Neural cell (in vitro differentiated cells): ENCODE measurements at regions not wholly inside any gene's neighbourhood (a gene's known extent, or its start where the extent isn't known, plus 50 kb on each side); places are given as distances from the start of the nearest gene placed in this dataset.

Experiments used
- MXI1 ChIP-seq: fragments of 450-650 bp; conservative IDR thresholded peaks from 2 replicates; pipeline ENCODE4 v1.6.1; 2014; ENCODE audit warnings: antibody characterized with exemption, mild to moderate bottlenecking; ENCODE audit not compliant: poor library complexity, severe bottlenecking
- TF ChIP-seq, protein P1 (sequence below): fragments of 450-650 bp; IDR thresholded peaks from 2 replicates; pipeline ENCODE4 v1.5.1; 2014; ENCODE audit warnings: antibody characterized with exemption, mild to moderate bottlenecking, moderate library complexity; ENCODE audit not compliant: poor library complexity, severe bottlenecking

DNA sequence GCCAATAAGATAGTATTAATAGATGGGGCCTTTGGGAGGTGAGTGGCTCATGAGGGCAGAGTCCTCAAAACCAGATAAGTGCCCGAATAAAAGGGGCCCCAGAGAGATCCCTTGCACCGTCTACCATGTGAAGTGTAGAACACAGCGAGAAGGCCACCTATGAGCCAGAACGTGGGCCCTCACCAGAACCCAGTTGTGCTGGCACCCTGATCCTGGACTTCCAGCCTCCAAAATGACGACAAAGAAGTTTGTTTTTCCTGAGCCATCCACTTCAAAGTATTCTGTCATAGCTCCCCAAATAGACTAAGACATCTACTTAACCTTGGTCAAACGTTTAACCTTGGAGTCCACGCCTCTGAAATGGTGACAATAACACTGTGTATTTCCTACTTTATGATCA is 158.1 kb downstream of the EFNB2 start:
- no peak for TF ChIP-seq MXI1
- TF ChIP-seq, protein P1, sequence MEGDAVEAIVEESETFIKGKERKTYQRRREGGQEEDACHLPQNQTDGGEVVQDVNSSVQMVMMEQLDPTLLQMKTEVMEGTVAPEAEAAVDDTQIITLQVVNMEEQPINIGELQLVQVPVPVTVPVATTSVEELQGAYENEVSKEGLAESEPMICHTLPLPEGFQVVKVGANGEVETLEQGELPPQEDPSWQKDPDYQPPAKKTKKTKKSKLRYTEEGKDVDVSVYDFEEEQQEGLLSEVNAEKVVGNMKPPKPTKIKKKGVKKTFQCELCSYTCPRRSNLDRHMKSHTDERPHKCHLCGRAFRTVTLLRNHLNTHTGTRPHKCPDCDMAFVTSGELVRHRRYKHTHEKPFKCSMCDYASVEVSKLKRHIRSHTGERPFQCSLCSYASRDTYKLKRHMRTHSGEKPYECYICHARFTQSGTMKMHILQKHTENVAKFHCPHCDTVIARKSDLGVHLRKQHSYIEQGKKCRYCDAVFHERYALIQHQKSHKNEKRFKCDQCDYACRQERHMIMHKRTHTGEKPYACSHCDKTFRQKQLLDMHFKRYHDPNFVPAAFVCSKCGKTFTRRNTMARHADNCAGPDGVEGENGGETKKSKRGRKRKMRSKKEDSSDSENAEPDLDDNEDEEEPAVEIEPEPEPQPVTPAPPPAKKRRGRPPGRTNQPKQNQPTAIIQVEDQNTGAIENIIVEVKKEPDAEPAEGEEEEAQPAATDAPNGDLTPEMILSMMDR: no peak
